ENCODE measurements at regions not wholly inside any gene's neighbourhood (a gene's known extent, or its start where the extent isn't known, plus 50 kb on each side); places are given as distances from the start of the nearest gene placed in this dataset.

DNA sequence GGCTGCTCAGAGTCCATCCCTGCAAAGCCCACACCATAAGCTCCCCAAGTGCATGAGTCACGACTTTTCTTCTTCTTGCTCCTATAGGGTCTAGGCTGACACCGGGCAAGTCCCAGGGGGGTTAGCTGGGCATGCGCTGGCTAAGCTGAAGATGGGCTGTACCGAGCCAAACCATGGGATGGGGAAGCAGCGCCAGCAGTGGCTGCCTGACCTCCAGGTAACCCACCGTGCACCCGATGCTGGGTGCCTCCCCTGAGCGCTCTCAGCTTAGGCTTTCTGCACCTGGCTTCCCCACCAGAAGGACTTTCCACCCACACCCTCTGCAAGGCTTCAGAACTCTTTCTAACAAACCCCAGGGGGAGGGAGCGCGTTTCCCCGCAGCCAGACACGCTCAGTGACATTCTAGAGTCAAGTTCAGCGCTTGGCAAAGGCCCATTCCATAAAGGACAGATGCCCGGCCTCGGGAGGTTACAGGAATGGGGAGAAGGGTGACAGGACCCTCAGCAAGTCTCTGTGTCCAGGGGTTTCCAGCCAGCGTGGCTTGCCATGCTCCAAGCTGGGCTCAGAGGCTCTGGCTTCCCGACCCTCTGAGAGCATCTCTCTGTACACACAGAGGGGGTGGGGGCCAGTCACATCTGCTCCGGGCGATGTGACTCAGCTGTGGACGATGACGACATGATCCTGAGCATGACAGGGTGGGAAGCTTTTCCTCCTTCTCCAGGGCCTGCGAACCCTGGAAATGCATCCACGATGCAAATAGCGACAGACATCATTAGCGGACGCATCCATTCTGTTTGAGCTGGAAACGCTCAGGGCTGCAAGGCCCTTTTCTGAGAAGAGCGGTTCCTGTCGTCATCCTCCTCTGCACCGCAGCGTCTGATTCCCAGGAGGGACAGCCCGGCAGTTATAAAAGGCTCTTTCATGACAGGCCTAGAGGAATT lies 107.8 kb downstream of the SIK1 start:
- DNase-seq (ENCODE audit: low read depth in 2 of 3, low spot score in 2 of 3): no peak

- no peak for DNase-seq (ENCODE audit: low read depth in 2 of 3, low spot score in 2 of 3)
Measured at GRCh38 chr21:43318368-43318767, 108.6 kb downstream of the SIK1 start.

DNA sequence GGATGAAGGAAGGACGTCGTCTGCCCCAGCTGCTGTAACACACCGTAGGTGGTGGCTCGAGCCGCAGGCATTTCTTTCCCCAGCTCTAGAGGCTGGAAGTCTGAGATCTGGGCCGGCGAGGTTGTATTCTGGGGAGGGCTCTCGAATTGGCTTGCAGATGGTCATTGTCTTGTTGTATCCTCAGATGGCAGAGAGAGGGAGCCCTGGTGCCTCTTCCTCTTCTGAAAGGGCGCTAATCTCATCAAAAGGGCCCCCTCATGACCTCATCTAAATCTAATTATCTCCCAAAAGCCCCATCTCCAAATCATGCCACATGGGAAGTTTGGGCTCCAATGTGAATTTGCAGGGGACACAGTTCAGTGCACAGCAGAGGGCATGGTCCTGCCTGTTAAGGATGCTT lies 109.0 kb downstream of the SIK1 start:
- no peak for DNase-seq (ENCODE audit: low read depth in 2 of 3, low spot score in 2 of 3)

GRCh38 chr21:43317254-43317748 lies 109.6 kb downstream of the SIK1 start:
- no peak for DNase-seq (ENCODE audit: low read depth in 2 of 3, low spot score in 2 of 3)

- no peak for DNase-seq (ENCODE audit: low read depth in 2 of 3, low spot score in 2 of 3)
Measured at GRCh38 chr21:43316156-43316845, 110.6 kb downstream of the SIK1 start.

DNA sequence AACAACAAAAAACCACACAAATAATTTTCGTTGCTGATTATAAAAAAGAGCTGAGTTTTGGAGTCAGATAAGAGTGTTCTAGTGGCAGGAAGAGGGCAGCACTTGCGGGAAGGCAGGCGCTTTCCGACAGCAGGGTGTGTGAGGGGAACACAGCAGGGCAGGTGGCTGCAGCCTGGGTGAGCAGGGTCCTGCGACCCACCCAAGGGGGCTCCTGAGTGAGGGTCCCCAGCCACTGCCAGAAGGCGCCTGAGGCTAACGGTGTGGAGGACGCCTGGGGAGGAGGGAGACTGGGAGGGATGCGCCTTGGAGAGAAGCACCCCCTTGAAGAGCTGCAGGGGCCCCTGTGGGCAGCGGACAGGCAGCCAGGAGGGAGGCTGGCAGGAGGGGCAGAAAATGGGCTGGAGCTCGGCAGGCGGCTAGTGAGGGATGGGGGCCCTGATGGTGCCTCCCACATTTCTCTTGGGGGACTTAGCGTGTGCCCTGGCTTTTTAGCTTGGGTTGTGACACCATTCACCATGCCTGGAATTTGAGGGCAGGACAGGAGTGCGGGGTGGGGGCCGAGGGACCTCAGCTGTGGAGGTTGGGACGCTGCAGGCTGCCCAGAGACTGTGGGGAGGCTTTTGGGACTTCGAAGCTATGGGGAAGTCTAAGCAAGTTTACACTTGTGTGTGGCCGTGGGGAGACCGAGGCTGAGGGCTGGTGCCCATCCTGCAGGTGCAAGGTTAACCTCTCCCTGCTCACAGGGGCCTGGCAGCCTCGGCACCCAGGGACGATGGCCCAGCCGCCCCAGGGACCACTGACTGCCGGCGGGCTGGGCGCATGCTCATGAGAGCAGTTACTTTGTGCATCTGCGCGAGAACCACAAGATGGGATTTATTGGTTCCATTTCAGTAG lies 111.4 kb downstream of the SIK1 start:
- no peak for DNase-seq (ENCODE audit: low read depth in 2 of 3, low spot score in 2 of 3)

GRCh38 chr21:43313939-43314405 lies 113.0 kb downstream of the SIK1 start:
- no peak for DNase-seq (ENCODE audit: low read depth in 2 of 3, low spot score in 2 of 3)

GRCh38 chr21:43313221-43313938 lies 113.6 kb downstream of the SIK1 start:
- no peak for DNase-seq (ENCODE audit: low read depth in 2 of 3, low spot score in 2 of 3)

DNA sequence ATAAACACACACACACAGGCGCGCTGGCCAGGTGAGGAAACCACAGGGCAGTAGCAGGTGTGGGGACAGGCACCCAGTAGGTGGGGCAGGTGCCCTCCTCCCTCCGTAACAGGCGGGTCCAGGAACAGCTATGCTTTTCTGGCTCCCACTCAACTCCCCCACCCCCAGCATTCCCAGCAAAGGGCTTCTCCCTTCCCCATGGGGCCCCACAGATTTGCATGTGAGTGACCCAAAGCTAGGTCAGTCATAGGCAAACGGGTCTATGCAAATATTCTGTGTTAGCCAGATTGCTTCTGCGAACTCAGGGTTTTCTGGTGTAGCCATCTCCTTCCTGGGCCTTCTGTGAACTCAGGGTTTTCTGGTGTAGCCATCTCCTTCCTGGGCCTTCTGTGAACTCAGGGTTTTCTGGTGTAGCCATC lies 114.2 kb downstream of the SIK1 start:
- no peak for DNase-seq (ENCODE audit: low read depth in 2 of 3, low spot score in 2 of 3)

GRCh38 chr21:43312011-43312410 lies 114.9 kb downstream of the SIK1 start:
- no peak for DNase-seq (ENCODE audit: low read depth in 2 of 3, low spot score in 2 of 3)

- DNase-seq (ENCODE audit: low read depth in 2 of 3, low spot score in 2 of 3): no peak
Measured at GRCh38 chr21:43311301-43311817, 115.6 kb downstream of the SIK1 start.

- DNase-seq (ENCODE audit: low read depth in 2 of 3, low spot score in 2 of 3): no peak
Measured at GRCh38 chr21:43308815-43309283, 118.1 kb downstream of the SIK1 start.

DNA sequence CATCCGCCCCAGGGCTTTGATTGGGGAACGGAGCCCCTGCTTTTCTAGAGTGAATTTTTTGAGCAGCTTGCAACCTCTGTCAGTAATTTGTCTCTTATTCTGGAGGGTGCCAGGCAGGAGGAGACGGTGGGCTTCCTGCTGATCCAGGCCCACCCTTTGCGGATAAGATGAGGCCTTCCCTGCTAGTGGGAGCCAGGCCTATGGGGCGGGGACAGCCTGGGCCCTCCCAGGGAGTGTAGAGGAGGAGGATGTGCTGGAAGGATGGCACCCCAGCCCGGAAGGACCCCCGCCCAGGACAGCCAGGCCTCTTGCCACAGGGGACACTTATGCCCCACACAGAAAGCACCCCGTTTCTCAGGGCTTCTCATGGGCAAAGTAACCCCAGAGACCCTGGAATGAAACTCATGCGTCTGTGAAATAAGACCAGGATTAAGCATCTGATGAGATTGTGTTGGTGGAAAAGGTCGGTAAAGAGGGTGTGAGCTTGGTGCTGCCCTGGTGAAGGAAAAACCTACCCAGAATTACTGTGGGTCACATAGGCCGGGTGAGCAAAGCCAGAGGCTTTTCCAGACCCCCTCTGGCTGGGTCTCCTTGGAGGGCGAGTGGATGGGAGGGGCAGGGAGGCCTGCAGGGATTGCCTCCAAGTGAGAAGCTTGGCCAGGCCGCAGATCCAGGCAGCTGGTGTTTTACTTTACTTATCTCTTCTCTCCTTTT lies 118.7 kb downstream of the SIK1 start:
- DNase-seq (ENCODE audit: low read depth in 2 of 3, low spot score in 2 of 3): no peak

- DNase-seq (ENCODE audit: low read depth in 2 of 3, low spot score in 2 of 3): no peak
Measured at GRCh38 chr21:43307677-43308070, 119.3 kb downstream of the SIK1 start.

DNA sequence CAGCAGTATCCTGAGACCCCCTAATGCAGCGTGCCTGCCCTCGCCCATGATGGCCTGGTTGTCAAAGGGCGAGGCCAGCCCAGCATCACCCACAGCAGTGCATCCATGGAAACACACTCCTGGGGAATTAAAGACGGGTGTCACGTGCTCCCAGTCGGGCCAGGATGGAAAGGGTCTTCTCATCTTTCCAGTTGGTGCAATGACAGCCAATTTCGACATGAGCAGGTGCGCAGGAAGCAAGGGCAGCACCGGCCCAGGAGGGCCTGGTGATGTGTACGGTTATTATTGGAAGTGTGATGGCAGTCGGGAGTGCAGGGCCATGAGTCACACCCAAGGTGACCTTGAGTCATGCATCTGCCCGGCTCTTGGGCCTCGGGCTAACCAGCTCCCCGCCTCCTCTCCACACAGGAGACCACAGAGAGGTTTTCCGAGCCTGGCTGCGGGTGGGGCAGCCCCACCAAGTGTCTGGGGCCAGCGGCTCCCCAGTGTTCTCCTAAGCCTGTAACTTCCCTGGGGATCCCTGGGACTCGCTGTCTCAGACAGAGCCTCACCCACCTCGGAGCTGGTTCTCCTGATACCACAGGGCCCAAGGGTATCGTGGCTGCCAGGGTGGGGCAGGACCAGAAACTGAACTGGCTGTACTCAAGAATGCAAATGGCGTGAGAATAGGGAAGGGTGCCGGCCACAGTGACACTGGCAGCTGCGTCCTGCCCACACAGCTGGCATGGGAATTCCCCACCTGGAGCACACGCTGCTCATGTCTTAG lies 119.8 kb downstream of the SIK1 start:
- peak in 1 of 3 experiments; percentile 7 for DNase-seq (ENCODE audit: low read depth in 2 of 3, low spot score in 2 of 3)

- no peak for DNase-seq (ENCODE audit: low read depth in 2 of 3, low spot score in 2 of 3)
Measured at GRCh38 chr21:43306391-43306790, 120.5 kb downstream of the SIK1 start.

DNA sequence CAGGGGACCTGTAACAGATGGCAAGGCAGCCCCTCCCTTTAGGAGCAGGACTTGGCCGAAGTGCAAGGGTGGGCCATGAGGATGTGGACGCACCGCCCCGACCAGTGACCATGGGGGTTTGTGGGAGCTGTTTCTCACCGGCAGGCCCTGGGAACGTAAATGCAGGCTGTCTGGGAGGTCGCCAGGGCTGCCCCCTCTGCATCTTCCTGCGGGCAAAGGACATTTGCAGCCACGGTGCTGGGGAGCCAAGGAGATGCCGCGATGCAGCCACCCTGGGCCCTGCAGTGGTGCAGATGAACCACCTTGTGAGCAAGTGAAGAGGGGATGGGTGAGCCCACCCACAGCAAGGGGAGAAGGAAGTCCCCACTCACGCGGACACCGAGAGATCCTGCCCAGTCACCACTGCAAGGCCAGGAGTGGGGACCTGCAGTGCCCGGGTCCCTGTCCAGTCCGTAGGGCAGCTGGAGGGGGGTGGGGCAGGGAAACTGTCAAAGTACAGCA lies 121.1 kb downstream of the SIK1 start:
- no peak for DNase-seq (ENCODE audit: low read depth in 2 of 3, low spot score in 2 of 3)

GRCh38 chr21:43305336-43305665 lies 121.6 kb downstream of the SIK1 start:
- DNase-seq (ENCODE audit: low read depth in 2 of 3, low spot score in 2 of 3): no peak
